HG03432 (cell line): ENCODE measurements at regions not wholly inside any gene's neighbourhood (a gene's known extent, or its start where the extent isn't known, plus 50 kb on each side); places are given as distances from the start of the nearest gene placed in this dataset.

Source experiments
- ATAC-seq: cut with Tn5 transposase; IDR thresholded peaks from one replicate; pipeline ENCODE4 v1.9.1; 2021; ENCODE audit warnings: mild to moderate bottlenecking, moderate library complexity; ENCODE audit not compliant: unreplicated experiment

DNA sequence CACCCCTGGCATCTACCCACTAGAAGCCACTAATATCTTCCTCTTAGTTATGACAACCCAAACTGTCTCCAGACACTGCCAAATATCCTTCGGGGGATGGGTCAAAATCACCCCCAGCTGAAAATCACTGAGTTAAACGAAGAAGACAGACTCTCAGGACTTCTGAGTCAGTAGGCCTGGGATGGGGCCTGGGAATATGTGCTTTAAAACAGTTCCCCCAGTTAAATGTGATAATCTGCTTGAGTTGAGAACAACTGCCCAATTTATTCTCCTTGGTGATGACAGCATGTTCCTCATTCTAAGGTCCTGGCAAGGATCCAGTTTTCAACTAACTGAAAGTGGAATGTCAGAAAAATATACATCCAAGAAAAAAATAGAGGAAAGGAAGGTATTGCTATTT, 52.4 kb downstream of the CBLL2 start:
- no peak for ATAC-seq

GRCh38 chrX:22329783-22330182, 57.1 kb downstream of the CBLL2 start:
- no peak for ATAC-seq

DNA sequence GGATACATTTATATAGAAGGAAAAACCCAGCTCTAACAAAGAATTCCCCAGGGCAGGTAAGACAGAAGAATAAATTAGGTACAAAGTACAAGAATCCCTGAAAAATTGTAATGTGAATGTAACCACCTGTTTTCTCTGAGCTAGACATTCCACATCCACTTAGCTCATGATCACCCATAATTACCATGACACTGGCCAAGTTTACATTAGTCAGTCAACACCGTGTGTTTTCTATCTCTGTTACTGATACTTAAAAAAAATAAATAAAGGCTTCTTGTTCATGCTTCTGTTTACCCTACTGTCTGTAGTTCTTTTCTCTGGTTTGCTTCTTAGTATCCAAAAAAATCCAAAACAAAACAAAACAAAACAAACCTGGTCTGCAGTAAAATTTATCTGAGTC, 66.0 kb downstream of the CBLL2 start:
- ATAC-seq, result no peak

DNA sequence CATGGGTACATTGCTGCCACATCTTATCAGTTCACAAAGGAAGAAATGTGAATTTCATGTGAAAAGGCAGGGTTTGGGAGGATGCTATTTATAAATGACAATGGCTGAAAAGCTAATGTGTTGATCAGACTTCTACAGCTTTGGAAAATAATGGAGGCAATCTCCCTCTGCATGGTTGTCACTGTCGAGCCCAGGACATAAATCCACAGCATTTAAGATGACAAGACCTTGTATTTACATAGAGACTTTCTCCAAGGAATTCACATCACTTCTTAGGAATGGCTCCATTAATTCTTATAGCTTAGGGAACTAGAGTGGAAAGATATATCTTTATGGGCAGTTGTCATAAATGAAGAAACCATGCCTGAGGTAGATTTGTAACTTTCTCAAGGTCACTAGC, 66.7 kb downstream of the CBLL2 start:
- no peak for ATAC-seq

- no peak for ATAC-seq
Measured at GRCh38 chrX:22340022-22340616, 67.4 kb downstream of the CBLL2 start.

DNA sequence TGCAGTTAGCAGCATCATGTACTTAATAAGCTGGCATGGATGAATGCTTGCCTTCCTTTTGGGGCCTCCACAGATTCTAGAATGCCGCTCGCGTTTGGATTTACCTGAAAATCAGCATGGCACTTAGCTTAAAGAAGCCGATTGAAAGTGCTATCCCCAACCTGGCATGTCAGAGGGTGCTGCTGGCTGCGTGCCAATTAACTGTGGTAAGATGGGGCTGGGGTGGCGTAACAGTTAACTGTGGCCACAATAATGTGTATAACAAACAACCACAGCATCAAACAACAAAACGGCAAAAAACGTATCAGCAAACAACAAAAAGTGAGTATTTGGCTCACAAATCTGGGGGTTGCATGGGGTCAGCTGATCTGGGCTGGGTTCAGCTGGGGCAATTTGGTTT, 70.5 kb downstream of the CBLL2 start:
- no peak for ATAC-seq

DNA sequence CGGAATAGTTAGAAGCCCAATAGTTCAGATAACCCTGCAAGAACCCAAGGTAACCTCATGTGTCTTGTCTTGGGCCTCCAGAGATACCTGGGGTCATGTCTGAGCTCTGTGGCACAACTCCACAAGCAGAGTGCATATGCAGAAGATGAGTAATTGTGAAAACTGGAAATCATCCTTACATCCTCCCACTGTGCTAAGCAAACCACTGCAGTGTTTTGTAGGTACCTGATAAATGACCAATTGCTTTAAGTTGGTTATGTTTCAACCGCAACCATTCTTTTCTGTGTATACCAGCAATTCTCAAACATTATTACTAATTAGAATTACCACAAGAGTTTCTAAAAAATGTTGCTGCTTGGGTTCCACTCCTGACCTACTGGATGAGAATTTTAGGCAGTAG, 73.2 kb downstream of the CBLL2 start:
- ATAC-seq, result no peak

- ATAC-seq, result no peak
Measured at GRCh38 chrX:22347491-22347890, 74.8 kb downstream of the CBLL2 start.

DNA sequence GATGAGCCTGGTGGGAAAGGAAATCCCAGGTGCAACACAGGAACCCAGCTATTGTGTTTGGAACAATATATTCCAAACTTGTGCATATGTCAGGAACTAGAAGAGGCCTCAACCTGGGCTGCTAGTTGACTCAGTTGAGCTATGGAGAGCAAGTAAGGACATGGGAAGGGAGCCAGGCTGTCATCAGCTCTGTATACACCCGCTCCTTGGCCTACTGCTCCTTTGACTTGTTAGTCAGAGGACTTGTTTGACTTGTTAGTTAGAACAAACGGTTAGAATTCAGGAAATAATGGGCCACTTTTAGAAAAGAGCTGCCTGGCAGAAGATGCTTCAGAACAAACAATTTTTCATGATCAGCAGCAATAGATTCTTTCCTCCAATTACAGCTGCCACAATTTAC, 76.4 kb downstream of the CBLL2 start:
- no peak for ATAC-seq

- ATAC-seq, result no peak
Measured at GRCh38 chrX:22351076-22351475, 78.4 kb downstream of the CBLL2 start.

GRCh38 chrX:22351966-22352365, 79.3 kb downstream of the CBLL2 start:
- ATAC-seq, result no peak

- ATAC-seq, result no peak
Measured at GRCh38 chrX:22357621-22358020, 84.9 kb downstream of the CBLL2 start.

DNA sequence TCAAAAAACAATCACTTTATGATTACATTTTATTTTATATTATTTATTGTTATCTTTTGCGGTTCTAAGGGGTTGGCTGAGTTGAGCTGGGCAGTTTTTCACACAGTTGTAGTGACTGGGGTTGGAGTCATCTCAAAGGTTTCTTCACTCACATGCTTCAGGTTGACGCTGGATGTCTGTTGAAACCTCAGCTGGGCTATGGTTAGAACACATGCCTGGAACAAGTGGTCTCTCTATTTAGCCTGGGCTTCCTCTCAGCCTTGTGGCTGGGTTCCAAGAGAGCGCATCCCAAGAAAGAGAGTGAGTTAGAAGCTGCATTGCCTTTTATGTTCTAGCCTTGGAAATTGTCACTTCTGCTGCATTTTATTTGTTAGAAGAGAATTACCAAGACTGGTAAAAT, 87.4 kb downstream of the CBLL2 start:
- ATAC-seq, result no peak

DNA sequence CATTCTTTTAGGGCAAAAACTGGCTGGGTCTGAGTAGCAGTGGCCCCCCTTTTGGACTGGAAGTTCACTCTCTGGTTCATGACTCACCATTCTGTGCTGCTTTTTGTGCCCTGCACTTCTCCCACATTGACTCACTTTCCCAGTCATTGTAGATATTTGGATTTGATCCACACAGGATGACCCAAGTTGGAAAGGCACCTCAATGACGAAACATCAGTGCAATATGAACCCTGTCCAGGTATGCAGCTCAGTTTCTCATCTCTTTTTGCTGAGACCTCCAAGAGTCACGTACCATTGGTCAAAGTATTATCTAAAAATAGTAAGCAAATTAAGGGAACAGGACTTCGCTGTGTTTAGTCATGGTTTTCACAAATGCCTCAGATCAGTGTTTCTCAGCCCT, 92.7 kb downstream of the CBLL2 start:
- ATAC-seq, result no peak

- ATAC-seq, result no peak
Measured at GRCh38 chrX:22366166-22366702, 93.5 kb downstream of the CBLL2 start.

GRCh38 chrX:22366906-22367305, 94.2 kb downstream of the CBLL2 start:
- no peak for ATAC-seq

- no peak for ATAC-seq
Measured at GRCh38 chrX:22373094-22373493, 100.4 kb downstream of the CBLL2 start.

GRCh38 chrX:22373766-22374165, 101.1 kb downstream of the CBLL2 start:
- ATAC-seq, result no peak

DNA sequence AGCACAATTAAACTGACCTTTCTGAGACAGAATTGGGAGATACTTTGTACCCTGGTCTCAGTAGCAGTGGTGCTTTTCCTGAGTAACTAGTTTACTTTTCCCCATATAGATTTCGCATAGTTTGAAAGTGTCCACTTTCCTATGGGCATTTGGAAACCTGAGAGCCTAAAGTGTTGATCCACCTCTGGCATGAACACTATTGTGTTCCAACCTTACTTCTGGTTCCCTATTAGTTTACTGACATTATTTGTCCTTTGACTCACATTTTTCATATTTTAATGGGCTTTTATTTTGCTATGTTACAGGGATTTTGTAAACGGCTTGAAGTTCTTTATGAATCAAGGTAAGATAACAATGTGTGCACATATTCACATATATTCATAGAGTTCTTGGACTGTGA, 103.7 kb downstream of the CBLL2 start:
- ATAC-seq, result no peak

- no peak for ATAC-seq
Measured at GRCh38 chrX:22378296-22378695, 105.6 kb downstream of the CBLL2 start.

DNA sequence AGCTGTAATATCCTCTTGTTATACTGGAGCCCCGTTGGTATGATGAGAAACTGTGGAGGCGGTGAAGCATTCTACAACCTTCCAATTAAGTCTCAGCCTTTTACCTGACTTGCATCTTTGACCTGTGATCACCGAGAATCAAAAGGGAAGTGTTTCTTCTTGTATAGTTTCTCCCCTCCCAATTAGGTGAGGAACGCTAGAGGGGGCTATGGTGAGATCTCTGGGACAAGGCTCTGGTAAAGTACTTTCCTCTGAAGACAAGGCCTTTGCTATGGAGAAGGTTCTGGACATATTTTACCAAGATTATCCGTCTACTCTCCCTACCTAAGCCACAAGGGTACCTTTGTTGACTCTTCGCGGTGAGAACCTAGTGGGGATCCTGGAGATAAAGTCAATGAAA, 111.3 kb downstream of the CBLL2 start:
- no peak for ATAC-seq

GRCh38 chrX:22389556-22390179, 117.0 kb downstream of the CBLL2 start:
- no peak for ATAC-seq
